ENCODE measurements at regions not wholly inside any gene's neighbourhood (a gene's known extent, or its start where the extent isn't known, plus 50 kb on each side); places are given as distances from the start of the nearest gene placed in this dataset.
"Not testable (repeated sequence)": the region's sequence is repeated elsewhere in the genome, so short reads cannot be mapped to it uniquely, and the experiment has no call there.

DNA sequence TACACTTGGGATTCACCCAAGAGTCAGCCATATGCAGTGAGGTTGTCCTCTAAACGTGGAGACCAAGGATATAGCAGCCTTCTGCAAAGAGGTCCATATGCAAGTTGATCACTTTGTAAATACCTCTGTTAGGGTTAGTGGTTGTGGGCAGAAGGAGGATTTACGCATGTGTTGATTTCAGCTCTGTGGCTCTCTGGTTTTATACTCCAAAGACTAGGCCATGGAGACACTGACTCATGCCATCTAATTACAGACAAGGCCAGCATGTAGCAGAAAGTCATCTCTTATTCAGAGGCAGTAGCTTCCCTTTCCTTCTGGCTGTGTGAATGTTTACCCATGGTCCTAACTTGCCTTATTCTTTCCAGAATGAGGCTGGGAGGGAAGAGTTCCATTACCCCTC is 140.9 kb upstream of the GOLGA6L4 start:
- TF ChIP-seq, protein P1, sequence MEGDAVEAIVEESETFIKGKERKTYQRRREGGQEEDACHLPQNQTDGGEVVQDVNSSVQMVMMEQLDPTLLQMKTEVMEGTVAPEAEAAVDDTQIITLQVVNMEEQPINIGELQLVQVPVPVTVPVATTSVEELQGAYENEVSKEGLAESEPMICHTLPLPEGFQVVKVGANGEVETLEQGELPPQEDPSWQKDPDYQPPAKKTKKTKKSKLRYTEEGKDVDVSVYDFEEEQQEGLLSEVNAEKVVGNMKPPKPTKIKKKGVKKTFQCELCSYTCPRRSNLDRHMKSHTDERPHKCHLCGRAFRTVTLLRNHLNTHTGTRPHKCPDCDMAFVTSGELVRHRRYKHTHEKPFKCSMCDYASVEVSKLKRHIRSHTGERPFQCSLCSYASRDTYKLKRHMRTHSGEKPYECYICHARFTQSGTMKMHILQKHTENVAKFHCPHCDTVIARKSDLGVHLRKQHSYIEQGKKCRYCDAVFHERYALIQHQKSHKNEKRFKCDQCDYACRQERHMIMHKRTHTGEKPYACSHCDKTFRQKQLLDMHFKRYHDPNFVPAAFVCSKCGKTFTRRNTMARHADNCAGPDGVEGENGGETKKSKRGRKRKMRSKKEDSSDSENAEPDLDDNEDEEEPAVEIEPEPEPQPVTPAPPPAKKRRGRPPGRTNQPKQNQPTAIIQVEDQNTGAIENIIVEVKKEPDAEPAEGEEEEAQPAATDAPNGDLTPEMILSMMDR (conservative IDR thresholded peaks at IDR 0.05; ENCODE audit: low read length), result not testable (repeated sequence)
- not testable (repeated sequence) for TF ChIP-seq EZH2phosphoT487 (IDR thresholded peaks at IDR 0.05; ENCODE audit: borderline replicate concordance)

Data from Loucy (cell line).